HG03439 (cell line): ENCODE measurements at regions not wholly inside any gene's neighbourhood (a gene's known extent, or its start where the extent isn't known, plus 50 kb on each side); places are given as distances from the start of the nearest gene placed in this dataset.
A peak's percentile ranks its signal among the peaks of the same experiment; 100 is the strongest.

Experiments used
- ATAC-seq: cut with Tn5 transposase; IDR thresholded peaks from one replicate; pipeline ENCODE4 v1.9.1; 2021; ENCODE audit warnings: mild to moderate bottlenecking, moderate library complexity; ENCODE audit not compliant: unreplicated experiment

- ATAC-seq = no peak
Measured at GRCh38 chr6:144711661-144712060, 426.5 kb downstream of the UTRN start.

- no peak for ATAC-seq
Measured at GRCh38 chr6:144712541-144712940, 427.4 kb downstream of the UTRN start.

- no peak for ATAC-seq
Measured at GRCh38 chr6:144714021-144714712, 429.0 kb downstream of the UTRN start.

DNA sequence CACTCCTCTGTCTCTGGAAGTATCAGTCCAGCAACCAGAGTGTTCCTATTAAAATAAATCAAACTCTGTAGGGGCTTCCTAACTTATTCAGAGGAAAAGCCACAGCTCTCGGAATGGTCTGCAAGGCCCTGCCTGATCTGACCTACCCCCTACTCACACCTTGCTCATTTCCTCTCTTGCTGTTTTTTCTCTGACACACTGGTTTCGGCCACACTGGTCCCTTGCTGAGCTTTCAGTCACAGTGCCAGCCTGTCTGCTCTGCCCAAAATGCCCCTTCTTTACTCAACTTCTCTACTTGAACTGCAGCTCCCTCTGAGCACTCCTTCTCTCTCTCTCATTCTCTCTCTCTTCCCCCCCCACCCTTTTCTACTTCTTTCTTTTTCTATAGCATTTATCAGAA lies 430.2 kb downstream of the UTRN start:
- ATAC-seq = peak; percentile 74

DNA sequence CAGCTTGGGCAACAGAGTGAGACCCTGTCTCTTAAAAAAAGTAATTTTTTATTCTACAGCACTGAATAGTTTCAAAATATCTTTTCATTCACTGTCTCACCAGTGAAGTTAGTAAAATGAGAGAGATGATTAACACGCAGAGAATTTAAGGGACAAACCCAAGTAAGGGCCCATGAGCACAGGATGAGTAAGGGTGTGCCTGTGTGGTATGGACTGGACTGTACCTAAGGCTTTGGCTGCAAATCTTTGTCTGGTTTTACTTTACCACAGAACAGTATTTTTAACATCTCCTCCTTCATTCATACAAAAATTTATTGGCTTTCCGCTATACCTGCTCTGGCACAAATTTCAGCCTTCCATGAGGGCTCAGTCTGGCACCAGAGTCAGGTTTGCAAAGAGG lies 433.3 kb downstream of the UTRN start:
- no peak for ATAC-seq

GRCh38 chr6:144721232-144721631 lies 436.1 kb downstream of the UTRN start:
- ATAC-seq = no peak

DNA sequence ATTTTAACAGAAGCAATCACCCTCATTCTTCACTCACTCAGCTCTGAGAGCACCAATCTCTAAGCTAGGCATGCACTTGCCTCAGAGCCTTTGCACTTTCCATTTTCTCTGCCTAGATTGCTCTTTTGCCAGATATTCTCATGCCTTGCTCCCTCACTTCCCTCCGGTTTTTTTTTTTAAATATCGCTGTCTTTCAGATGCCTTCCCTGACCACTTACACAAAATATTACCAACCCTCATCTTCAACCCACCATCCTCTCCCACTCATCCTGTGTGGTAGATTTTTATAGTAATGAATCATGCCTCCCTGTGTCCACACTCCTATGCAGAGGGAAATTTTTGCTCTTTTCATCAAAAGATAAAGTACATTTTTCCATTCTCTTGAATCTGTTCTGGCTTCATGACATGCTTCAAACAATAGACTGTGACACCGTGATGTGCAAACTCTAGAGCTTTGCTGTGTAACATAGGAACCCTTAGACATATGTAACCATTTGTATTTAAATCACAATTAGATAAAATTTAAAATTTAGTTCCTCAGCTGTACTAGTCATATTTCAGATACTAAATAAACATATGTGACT lies 437.1 kb downstream of the UTRN start:
- ATAC-seq = no peak

DNA sequence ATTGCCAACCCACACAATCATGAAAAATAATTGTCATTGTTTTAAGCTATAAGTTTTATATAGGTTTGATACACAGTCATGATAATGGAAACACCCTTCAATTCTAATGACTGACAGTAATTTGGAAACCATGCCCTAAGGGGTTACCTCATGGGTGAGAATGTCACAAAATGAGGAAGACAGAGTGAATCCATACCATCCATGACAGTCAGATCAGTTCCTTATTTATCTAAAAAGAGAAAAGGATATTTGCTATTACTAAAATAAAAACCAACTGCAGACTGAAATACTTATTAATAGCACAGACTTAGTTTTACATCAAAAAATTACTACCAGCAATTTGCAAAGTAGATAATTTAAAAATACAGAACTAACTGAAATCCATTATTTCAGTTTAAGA lies 437.8 kb downstream of the UTRN start:
- ATAC-seq = no peak

DNA sequence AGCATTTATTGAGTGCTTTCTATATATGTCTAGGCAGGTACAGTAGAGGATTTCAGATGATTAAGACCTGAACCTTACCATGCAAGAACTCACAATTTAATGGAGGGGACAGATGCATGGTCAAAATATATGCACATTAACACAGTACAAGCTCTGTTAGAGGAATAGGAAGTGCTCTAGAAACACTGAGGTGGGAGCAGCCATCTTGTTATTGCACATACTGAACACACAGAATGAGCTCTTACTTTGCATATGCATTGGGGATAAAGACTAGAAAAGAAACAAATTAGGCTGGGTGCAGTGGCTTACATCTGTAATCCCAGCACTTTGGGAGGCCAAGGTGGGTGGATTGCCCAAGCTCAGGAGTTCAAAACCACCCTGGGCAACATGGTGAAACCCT lies 438.3 kb downstream of the UTRN start:
- ATAC-seq = no peak

DNA sequence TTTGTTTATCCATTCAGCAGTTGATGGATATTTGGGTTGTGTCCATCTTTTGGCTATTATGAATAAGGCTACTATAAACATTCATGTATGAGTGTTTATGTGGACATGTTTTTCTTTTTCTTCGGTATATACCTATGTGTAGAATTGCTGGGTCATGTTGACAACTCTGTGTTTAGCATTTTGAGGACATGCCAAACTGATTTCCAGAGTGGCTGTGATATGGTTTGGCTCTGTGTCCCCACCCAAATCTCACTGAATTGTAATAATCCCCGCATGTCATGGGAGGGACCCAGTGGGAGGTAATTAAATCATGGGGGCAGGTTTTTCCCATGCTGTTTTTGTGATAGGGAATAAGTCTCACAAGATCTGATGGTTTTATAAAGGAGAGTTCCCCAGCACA lies 439.7 kb downstream of the UTRN start:
- ATAC-seq = no peak

GRCh38 chr6:144725736-144726522 lies 440.8 kb downstream of the UTRN start:
- ATAC-seq = peak; percentile 46

- no peak for ATAC-seq
Measured at GRCh38 chr6:144728804-144729203, 443.7 kb downstream of the UTRN start.

DNA sequence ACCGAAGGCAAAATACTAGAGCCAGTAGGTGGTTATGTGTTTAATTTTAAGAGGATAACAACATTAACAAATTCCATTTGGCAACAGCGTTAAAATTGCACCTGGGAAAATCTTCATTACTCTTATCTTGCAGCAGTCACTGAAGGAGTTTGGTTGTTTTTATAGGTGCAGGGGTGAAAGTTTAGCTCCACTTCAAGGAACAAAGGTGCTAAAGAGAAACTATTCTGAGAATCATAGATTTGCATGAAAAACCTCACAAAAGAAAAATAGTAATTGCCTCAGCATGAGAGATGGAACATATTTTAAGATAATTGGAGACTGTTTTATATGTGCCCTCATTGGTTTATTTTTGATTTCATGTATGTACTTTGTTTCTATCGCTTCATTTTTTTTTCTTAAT lies 444.4 kb downstream of the UTRN start:
- ATAC-seq = peak; percentile 64

GRCh38 chr6:144730088-144730645 lies 445.0 kb downstream of the UTRN start:
- ATAC-seq = no peak

DNA sequence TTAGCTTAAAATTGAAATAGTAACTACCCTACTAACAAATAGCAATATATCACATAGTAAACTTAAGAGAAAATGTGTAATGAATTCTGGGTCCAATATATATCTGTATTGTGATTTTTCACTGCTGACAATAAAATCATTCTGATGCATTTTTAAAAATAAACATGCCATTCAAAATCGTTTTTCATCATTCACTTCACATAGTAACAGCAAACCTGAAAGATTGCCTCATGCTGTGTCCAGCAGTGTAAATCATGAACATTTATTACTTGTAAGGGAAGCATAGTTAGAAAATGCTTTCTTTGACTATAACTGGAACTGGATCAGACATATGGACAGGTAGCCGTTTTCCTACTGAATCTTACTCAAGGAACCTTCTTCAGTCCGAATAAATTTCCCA lies 446.1 kb downstream of the UTRN start:
- no peak for ATAC-seq

DNA sequence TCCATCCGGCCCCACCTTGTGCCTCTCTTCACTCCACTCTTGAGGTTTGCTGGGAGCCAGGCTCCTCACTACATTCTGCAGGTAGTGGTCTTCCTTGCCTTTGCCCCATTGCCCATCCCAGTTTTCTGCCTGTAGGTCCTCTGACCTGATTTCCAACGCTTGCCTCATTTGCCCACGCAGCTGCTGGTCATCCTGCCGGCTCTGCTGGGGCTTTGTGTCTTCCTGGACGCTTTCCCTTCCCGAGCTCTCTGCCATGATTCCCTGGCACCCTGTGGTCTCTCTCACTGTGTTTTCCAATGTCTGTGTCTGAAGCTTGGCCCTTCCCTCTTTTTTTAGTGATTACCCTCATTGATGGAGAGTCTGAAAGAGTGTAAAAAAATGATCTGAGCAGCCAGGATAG lies 451.6 kb downstream of the UTRN start:
- no peak for ATAC-seq

GRCh38 chr6:144737998-144738397 lies 452.9 kb downstream of the UTRN start:
- no peak for ATAC-seq

DNA sequence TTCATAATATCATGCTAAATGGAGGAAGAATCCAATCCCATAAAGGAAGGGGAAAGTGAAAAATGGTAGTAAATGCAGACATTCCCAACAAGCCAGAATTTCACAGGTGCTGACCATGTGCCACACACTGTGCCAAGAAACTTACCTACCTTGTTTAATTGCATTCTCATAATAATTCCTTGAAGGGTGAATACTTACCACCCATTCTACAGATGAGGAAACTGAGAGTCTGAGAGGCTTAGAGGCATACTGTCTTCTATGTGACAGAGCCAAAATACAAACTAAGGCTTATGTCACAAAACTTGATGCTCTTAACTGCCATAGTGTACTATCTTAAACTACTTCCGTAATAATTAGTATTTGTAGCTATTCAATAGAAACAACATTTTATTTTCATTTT lies 454.7 kb downstream of the UTRN start:
- no peak for ATAC-seq

GRCh38 chr6:144741659-144742058 lies 456.5 kb downstream of the UTRN start:
- ATAC-seq = no peak

- ATAC-seq = no peak
Measured at GRCh38 chr6:144742779-144743178, 457.6 kb downstream of the UTRN start.

- ATAC-seq = no peak
Measured at GRCh38 chr6:144744720-144745119, 459.6 kb downstream of the UTRN start.

GRCh38 chr6:144745439-144745838 lies 460.3 kb downstream of the UTRN start:
- no peak for ATAC-seq
